ENCODE measurements at regions not wholly inside any gene's neighbourhood (a gene's known extent, or its start where the extent isn't known, plus 50 kb on each side); places are given as distances from the start of the nearest gene placed in this dataset.

GRCh38 chr6:168925671-168926070 is 328.0 kb downstream of the THBS2 start:
- H3K36me3 ChIP-seq (ENCODE audit: insufficient read depth, low read length), result no peaks in the 10 kb centered on the region

GRCh38 chr6:168923171-168923570 is 330.5 kb downstream of the THBS2 start:
- no peak overlapping the region for H3K27ac ChIP-seq
- H3K9me3 ChIP-seq (ENCODE audit: low read depth, low read length), result no peaks in the 10 kb centered on the region
- no peaks in the 10 kb centered on the region for H3K36me3 ChIP-seq (ENCODE audit: insufficient read depth, low read length)
- H3K4me3 ChIP-seq, result no peak overlapping the region
- no peak for TF ChIP-seq EZH2 (IDR thresholded peaks at IDR 0.05)
- TF ChIP-seq POLR2AphosphoS5 (IDR thresholded peaks at IDR 0.05; ENCODE audit: borderline replicate concordance, low read depth, low read length), result no peak
- no peak for TF ChIP-seq FOXP2 (optimal IDR thresholded peaks at IDR 0.05; ENCODE audit: control extremely low read depth, extremely low read length, insufficient read depth)
- no peak overlapping the region for H3K9ac ChIP-seq (ENCODE audit: insufficient read length)
- no peak for DNase-seq (ENCODE audit: low read depth, low spot score)

More at GRCh38 chr6:168925671-168926070, 328.0 kb downstream of the THBS2 start:
- no peak for DNase-seq (ENCODE audit: low read depth, low spot score)
- no peak for TF ChIP-seq POLR2AphosphoS5 (IDR thresholded peaks at IDR 0.05; ENCODE audit: borderline replicate concordance, low read depth, low read length)
- Histone ChIP-seq H3K9me3 (ENCODE audit: low read depth, low read length) (no peaks in the 10 kb centered on the region), H3K27ac (no peak overlapping the region), H3K4me3 (no peak overlapping the region), H3K9ac (ENCODE audit: insufficient read length) (no peak overlapping the region)

- Histone ChIP-seq H3K36me3 (ENCODE audit: insufficient read depth, low read length) (no peaks in the 10 kb centered on the region), H3K4me3 (no peak overlapping the region), H3K27ac (no peak overlapping the region), H3K9ac (ENCODE audit: insufficient read length) (no peak overlapping the region), H3K9me3 (ENCODE audit: low read depth, low read length) (no peaks in the 10 kb centered on the region)
- TF ChIP-seq FOXP2 (optimal IDR thresholded peaks at IDR 0.05; ENCODE audit: control extremely low read depth, extremely low read length, insufficient read depth), result no peak
- TF ChIP-seq POLR2AphosphoS5 (IDR thresholded peaks at IDR 0.05; ENCODE audit: borderline replicate concordance, low read depth, low read length), result no peak
- TF ChIP-seq EZH2 (IDR thresholded peaks at IDR 0.05), result no peak
- DNase-seq (ENCODE audit: low read depth, low spot score), result no peak
Observed at GRCh38 chr6:168922436-168922835, 331.2 kb downstream of the THBS2 start.

- no peaks in the 10 kb centered on the region for H3K36me3 ChIP-seq (ENCODE audit: insufficient read depth, low read length)
- H3K4me3 ChIP-seq, result no peak overlapping the region
- no peak overlapping the region for H3K9ac ChIP-seq (ENCODE audit: insufficient read length)
- no peaks in the 10 kb centered on the region for H3K9me3 ChIP-seq (ENCODE audit: low read depth, low read length)
- TF ChIP-seq EZH2 (IDR thresholded peaks at IDR 0.05) (no peak), FOXP2 (optimal IDR thresholded peaks at IDR 0.05; ENCODE audit: control extremely low read depth, extremely low read length, insufficient read depth) (no peak), POLR2AphosphoS5 (IDR thresholded peaks at IDR 0.05; ENCODE audit: borderline replicate concordance, low read depth, low read length) (no peak)
- DNase-seq (ENCODE audit: low read depth, low spot score), result no peak
- no peak overlapping the region for H3K27ac ChIP-seq
Observed at GRCh38 chr6:168920289-168920688, 333.4 kb downstream of the THBS2 start.

GRCh38 chr6:168919470-168920179 is 334.0 kb downstream of the THBS2 start:
- no peaks in the 10 kb centered on the region for H3K9me3 ChIP-seq (ENCODE audit: low read depth, low read length)
- no peaks in the 10 kb centered on the region for H3K36me3 ChIP-seq (ENCODE audit: insufficient read depth, low read length)
- H3K27ac ChIP-seq, result no peak overlapping the region
- H3K4me3 ChIP-seq, result no peak overlapping the region
- DNase-seq (ENCODE audit: low read depth, low spot score), result no peak
- TF ChIP-seq POLR2AphosphoS5 (IDR thresholded peaks at IDR 0.05; ENCODE audit: borderline replicate concordance, low read depth, low read length), result no peak
- no peak for TF ChIP-seq EZH2 (IDR thresholded peaks at IDR 0.05)
- no peak for TF ChIP-seq FOXP2 (optimal IDR thresholded peaks at IDR 0.05; ENCODE audit: control extremely low read depth, extremely low read length, insufficient read depth)
- no peak overlapping the region for H3K9ac ChIP-seq (ENCODE audit: insufficient read length)

- Histone ChIP-seq H3K9ac (ENCODE audit: insufficient read length) (no peak overlapping the region), H3K27ac (no peak overlapping the region), H3K36me3 (ENCODE audit: insufficient read depth, low read length) (no peaks in the 10 kb centered on the region), H3K4me3 (no peak overlapping the region), H3K9me3 (ENCODE audit: low read depth, low read length) (no peaks in the 10 kb centered on the region)
- TF ChIP-seq EZH2 (IDR thresholded peaks at IDR 0.05), result no peak
- no peak for TF ChIP-seq POLR2AphosphoS5 (IDR thresholded peaks at IDR 0.05; ENCODE audit: borderline replicate concordance, low read depth, low read length)
- TF ChIP-seq FOXP2 (optimal IDR thresholded peaks at IDR 0.05; ENCODE audit: control extremely low read depth, extremely low read length, insufficient read depth), result no peak
- no peak for DNase-seq (ENCODE audit: low read depth, low spot score)
Observed at GRCh38 chr6:168916576-168917211, 337.0 kb downstream of the THBS2 start.

GRCh38 chr6:168915855-168916254 is 337.8 kb downstream of the THBS2 start:
- Histone ChIP-seq H3K4me3 (no peak overlapping the region), H3K27ac (no peak overlapping the region), H3K9me3 (ENCODE audit: low read depth, low read length) (no peaks in the 10 kb centered on the region), H3K36me3 (ENCODE audit: insufficient read depth, low read length) (no peaks in the 10 kb centered on the region), H3K9ac (ENCODE audit: insufficient read length) (no peak overlapping the region)
- TF ChIP-seq EZH2 (IDR thresholded peaks at IDR 0.05) (no peak), FOXP2 (optimal IDR thresholded peaks at IDR 0.05; ENCODE audit: control extremely low read depth, extremely low read length, insufficient read depth) (no peak), POLR2AphosphoS5 (IDR thresholded peaks at IDR 0.05; ENCODE audit: borderline replicate concordance, low read depth, low read length) (no peak)
- DNase-seq (ENCODE audit: low read depth, low spot score), result no peak

- H3K4me3 ChIP-seq, result no peak overlapping the region
- H3K9me3 ChIP-seq (ENCODE audit: low read depth, low read length), result no peaks in the 10 kb centered on the region
- no peak for TF ChIP-seq FOXP2 (optimal IDR thresholded peaks at IDR 0.05; ENCODE audit: control extremely low read depth, extremely low read length, insufficient read depth)
- TF ChIP-seq EZH2 (IDR thresholded peaks at IDR 0.05), result no peak
- no peak for TF ChIP-seq POLR2AphosphoS5 (IDR thresholded peaks at IDR 0.05; ENCODE audit: borderline replicate concordance, low read depth, low read length)
- H3K9ac ChIP-seq (ENCODE audit: insufficient read length), result no peak overlapping the region
- H3K36me3 ChIP-seq (ENCODE audit: insufficient read depth, low read length), result no peaks in the 10 kb centered on the region
- DNase-seq (ENCODE audit: low read depth, low spot score), result no peak
- H3K27ac ChIP-seq, result no peak overlapping the region
Observed at GRCh38 chr6:168915242-168915641, 338.4 kb downstream of the THBS2 start.
